ENCODE measurements at regions not wholly inside any gene's neighbourhood (a gene's known extent, or its start where the extent isn't known, plus 50 kb on each side); places are given as distances from the start of the nearest gene placed in this dataset.
A peak's percentile ranks its signal among the peaks of the same experiment; 100 is the strongest.

DNA sequence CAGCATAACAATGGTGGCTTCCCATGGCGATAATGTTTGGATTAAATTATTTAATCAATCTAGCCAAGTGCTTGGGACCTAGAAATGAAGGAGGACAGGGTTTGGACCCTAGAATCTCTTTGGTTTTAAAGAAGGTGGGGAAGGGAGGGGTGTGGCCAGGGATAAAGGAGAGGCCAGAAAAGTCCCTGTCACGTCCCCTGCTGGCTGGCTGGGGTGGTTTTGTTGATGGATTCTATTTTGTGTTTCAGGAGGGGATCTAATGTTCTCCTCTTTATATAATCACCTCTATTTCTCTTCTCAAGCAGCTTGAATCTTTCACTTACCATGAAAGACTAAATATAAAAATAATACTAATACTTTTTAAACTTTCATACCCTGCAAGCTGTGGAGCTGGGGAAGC is 52.6 kb upstream of the GALR1 start:
- Histone ChIP-seq H3K4me1 (ENCODE audit: control insufficient read depth, extremely low read depth, insufficient read depth, low read length) (no peaks in the 10 kb centered on the region), H3K9ac (ENCODE audit: control insufficient read depth, extremely low read depth, insufficient read depth, low read length) (no peak overlapping the region), H2AFZ (ENCODE audit: control insufficient read depth, low read length) (no peak overlapping the region), H3K4me3 (ENCODE audit: control insufficient read depth in 2 of 3, extremely low read depth in 1 of 3, insufficient read depth in 2 of 3, low read depth in 1 of 3, low read length in 3 of 3) (no peak overlapping the region), H3K9me3 (ENCODE audit: control insufficient read depth, low read depth, low read length) (no peaks in the 10 kb centered on the region), H3K36me3 (ENCODE audit: control insufficient read depth in 2 of 2, extremely low read depth in 1 of 2, insufficient read depth in 2 of 2, low read length in 2 of 2) (no peaks in the 10 kb centered on the region), H3K4me2 (ENCODE audit: control insufficient read depth, extremely low read depth, insufficient read depth, low read depth, low read length) (no peak overlapping the region), H3K79me2 (ENCODE audit: control insufficient read depth, insufficient read depth, low read length) (no peaks in the 10 kb centered on the region), H3K27ac (ENCODE audit: control insufficient read depth, insufficient read depth, low read length) (no peak overlapping the region), H3K27me3 (ENCODE audit: control insufficient read depth, extremely low read depth, insufficient read depth, low read length) (no peaks in the 10 kb centered on the region), H4K20me1 (ENCODE audit: control insufficient read depth, extremely low read depth, insufficient read depth, low read length) (no peaks in the 10 kb centered on the region), H3K9me1 (ENCODE audit: control insufficient read depth, extremely low read depth, insufficient read depth, low read length) (no peaks in the 10 kb centered on the region)
- TF ChIP-seq EZH2 (IDR thresholded peaks at IDR 0.05; ENCODE audit: low read length), result no peak
- TF ChIP-seq, protein P1, sequence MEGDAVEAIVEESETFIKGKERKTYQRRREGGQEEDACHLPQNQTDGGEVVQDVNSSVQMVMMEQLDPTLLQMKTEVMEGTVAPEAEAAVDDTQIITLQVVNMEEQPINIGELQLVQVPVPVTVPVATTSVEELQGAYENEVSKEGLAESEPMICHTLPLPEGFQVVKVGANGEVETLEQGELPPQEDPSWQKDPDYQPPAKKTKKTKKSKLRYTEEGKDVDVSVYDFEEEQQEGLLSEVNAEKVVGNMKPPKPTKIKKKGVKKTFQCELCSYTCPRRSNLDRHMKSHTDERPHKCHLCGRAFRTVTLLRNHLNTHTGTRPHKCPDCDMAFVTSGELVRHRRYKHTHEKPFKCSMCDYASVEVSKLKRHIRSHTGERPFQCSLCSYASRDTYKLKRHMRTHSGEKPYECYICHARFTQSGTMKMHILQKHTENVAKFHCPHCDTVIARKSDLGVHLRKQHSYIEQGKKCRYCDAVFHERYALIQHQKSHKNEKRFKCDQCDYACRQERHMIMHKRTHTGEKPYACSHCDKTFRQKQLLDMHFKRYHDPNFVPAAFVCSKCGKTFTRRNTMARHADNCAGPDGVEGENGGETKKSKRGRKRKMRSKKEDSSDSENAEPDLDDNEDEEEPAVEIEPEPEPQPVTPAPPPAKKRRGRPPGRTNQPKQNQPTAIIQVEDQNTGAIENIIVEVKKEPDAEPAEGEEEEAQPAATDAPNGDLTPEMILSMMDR (optimal IDR thresholded peaks at IDR 0.05 in 1 of 3, IDR thresholded peaks at IDR 0.05 in 1 of 3, conservative IDR thresholded peaks at IDR 0.05 in 1 of 3; ENCODE audit: extremely low read depth in 1 of 3, insufficient read depth in 2 of 3, low read length in 3 of 3), result peak in 1 of 3 experiments; percentile 26
- FAIRE-seq (no peak), DNase-seq (ENCODE audit: low read depth, low spot score) (no peak)
- dilution Hi-C loops (cut with MboI; ENCODE audit: extremely low pct_ligation_motif_present, low sequenced_read_pairs), result no loop called here

DNA sequence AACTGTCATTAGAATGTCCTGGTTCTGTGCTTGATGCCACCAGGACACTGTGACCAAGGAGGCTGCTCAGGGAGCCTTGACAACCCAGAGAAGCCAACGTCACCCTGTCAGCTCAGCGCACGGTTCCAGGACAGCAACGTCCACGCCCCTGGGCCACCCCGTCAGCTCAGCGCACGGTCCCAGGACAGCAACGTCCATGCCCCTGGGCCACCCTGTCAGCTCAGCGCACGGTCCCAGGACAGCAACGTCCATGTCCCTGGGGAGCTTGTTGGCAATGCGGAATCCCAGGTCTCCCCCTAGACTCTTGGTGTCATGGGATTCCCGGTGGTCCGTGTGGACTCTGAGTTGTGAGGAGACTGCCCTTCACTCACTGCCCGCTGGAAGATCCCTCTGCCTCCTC is 51.0 kb upstream of the GALR1 start:
- dilution Hi-C loops (cut with MboI; ENCODE audit: extremely low pct_ligation_motif_present, low sequenced_read_pairs), result no loop called here
- Histone ChIP-seq H3K4me1 (ENCODE audit: control insufficient read depth, extremely low read depth, insufficient read depth, low read length) (no peaks in the 10 kb centered on the region), H3K4me2 (ENCODE audit: control insufficient read depth, extremely low read depth, insufficient read depth, low read depth, low read length) (no peak overlapping the region), H3K9me3 (ENCODE audit: control insufficient read depth, low read depth, low read length) (no peaks in the 10 kb centered on the region), H3K79me2 (ENCODE audit: control insufficient read depth, insufficient read depth, low read length) (no peaks in the 10 kb centered on the region), H2AFZ (ENCODE audit: control insufficient read depth, low read length) (no peak overlapping the region), H3K27me3 (ENCODE audit: control insufficient read depth, extremely low read depth, insufficient read depth, low read length) (no peaks in the 10 kb centered on the region), H3K9ac (ENCODE audit: control insufficient read depth, extremely low read depth, insufficient read depth, low read length) (no peak overlapping the region), H4K20me1 (ENCODE audit: control insufficient read depth, extremely low read depth, insufficient read depth, low read length) (no peaks in the 10 kb centered on the region), H3K27ac (ENCODE audit: control insufficient read depth, insufficient read depth, low read length) (no peak overlapping the region), H3K36me3 (ENCODE audit: control insufficient read depth in 2 of 2, extremely low read depth in 1 of 2, insufficient read depth in 2 of 2, low read length in 2 of 2) (no peaks in the 10 kb centered on the region), H3K4me3 (ENCODE audit: control insufficient read depth in 2 of 3, extremely low read depth in 1 of 3, insufficient read depth in 2 of 3, low read depth in 1 of 3, low read length in 3 of 3) (no peak overlapping the region), H3K9me1 (ENCODE audit: control insufficient read depth, extremely low read depth, insufficient read depth, low read length) (no peaks in the 10 kb centered on the region)
- FAIRE-seq, result no peak
- no peak for DNase-seq (ENCODE audit: low read depth, low spot score)
- TF ChIP-seq, protein P1 (optimal IDR thresholded peaks at IDR 0.05 in 1 of 3, IDR thresholded peaks at IDR 0.05 in 1 of 3, conservative IDR thresholded peaks at IDR 0.05 in 1 of 3; ENCODE audit: extremely low read depth in 1 of 3, insufficient read depth in 2 of 3, low read length in 3 of 3), result no peak
- TF ChIP-seq EZH2 (IDR thresholded peaks at IDR 0.05; ENCODE audit: low read length), result no peak
